Pancreas (tissue), 10 donors: ENCODE measurements at regions not wholly inside any gene's neighbourhood (a gene's known extent, or its start where the extent isn't known, plus 50 kb on each side); places are given as distances from the start of the nearest gene placed in this dataset.

Experiments used
- ATAC-seq, 4 donors: fragments of 200-7000 bp; cut with Tn5 transposase; one replicate each; pipeline versions ENCODE4 v1.8.0 to v1.9.1; 2020; ENCODE audit warnings: mild to moderate bottlenecking in 4 of 4, moderate library complexity in 4 of 4
- DNase-seq, 6 donors: peaks; one replicate each; pipeline ENCODE4 v3.0.0-alpha.2; 2020
- FAIRE-seq: peaks from 2 replicates; lab custom pipeline; 2012; peaks lifted over from hg19 to GRCh38; lab: Jason Lieb, UNC
- H3K27ac ChIP-seq, 4 donors: fragments of 200-600 bp; sonication (generic); 1 replicate in 3 of 4; 2 replicates in 1 of 4; pipeline versions ENCODE4 v1.5.0 to v1.8.0; 2020
- H3K27me3 ChIP-seq, 4 donors: fragments of 200-600 bp; one replicate each; pipeline ENCODE4 v1.8.0; 2021
- H3K36me3 ChIP-seq, 3 donors: fragments of 200-600 bp; sonication (generic) in 1 of 3; one replicate each; pipeline versions ENCODE4 v1.5.0 to v1.8.0; 2020 to 2021
- H3K4me1 ChIP-seq, 3 donors: fragments of 200-600 bp; one replicate each; pipeline ENCODE4 v1.8.0; 2021
- H3K4me3 ChIP-seq, 4 donors: fragments of 200-600 bp; sonication (generic) in 2 of 4; one replicate each; pipeline versions ENCODE4 v1.5.0 to v1.8.0; 2020 to 2021
- H3K9me3 ChIP-seq, 4 donors: fragments of 200-600 bp; one replicate each; pipeline ENCODE4 v1.8.0; 2021
- CTCF ChIP-seq, 4 donors: fragments of 200-600 bp; sonication (generic) in 3 of 4; IDR thresholded peaks; one replicate each; pipeline versions ENCODE4 v1.5.0 to v1.8.0; 2021; ENCODE audit warnings: antibody characterized with exemption in 4 of 4
- WGBS, 2 donors: extraction: QIAGEN DNeasy Blood & Tissue Kit; methylation state at CpG; one replicate each; pipeline ENCODE4 v1.1.7; 2013; 5-methylcytosine and 5-hydroxymethylcytosine counted together
- intact Hi-C, 3 donors: fragments of 100-400 bp; cut with DNase I; formaldehyde crosslinking; loops; one replicate each; pipeline versions ENCODE4 v1.11.1 to v1.14.2; 2022
- donor health status: healthy with polysubstance abuse.
- donor health status: DM: no; HTN: no; CAD: no; lungs with moderate emphysema.
- donor health status: DM: no; HTN: no; CAD: no.
- donor health status: control.
- donor health status: control.
- donor health status: Bipolar disorder and iron deficiency.
- donor health status: DM: yes; HTN: yes; CAD: no.
- donor health status: DM: no; HTN: no; CAD: no.
- donor health status: DM: no; HTN: no; CAD: no.
- donor health status: DM: yes; HTN: yes; CAD: no.

GRCh38 chr11:38143852-38144251 lies 1545.8 kb upstream of the RAG2 start:
- Histone ChIP-seq H3K9me3 (peaks cover 0 to 1% (median 0%) of the 10 kb centered on the region in 4 donors), H3K4me3 (no peak overlapping the region), H3K4me1 (no peaks in the 10 kb centered on the region), H3K27me3 (no peaks in the 10 kb centered on the region), H3K36me3 (no peaks in the 10 kb centered on the region), H3K27ac (no peak overlapping the region)
- WGBS, 2 donors: 81 to 87% methylated on average over 3 of the region's 3 CpGs
- intact Hi-C loops: no loop called here
- FAIRE-seq: no peak
- TF ChIP-seq CTCF (IDR thresholded peaks at IDR 0.05): no peak
- no peak for ATAC-seq
- no peak for DNase-seq

DNA sequence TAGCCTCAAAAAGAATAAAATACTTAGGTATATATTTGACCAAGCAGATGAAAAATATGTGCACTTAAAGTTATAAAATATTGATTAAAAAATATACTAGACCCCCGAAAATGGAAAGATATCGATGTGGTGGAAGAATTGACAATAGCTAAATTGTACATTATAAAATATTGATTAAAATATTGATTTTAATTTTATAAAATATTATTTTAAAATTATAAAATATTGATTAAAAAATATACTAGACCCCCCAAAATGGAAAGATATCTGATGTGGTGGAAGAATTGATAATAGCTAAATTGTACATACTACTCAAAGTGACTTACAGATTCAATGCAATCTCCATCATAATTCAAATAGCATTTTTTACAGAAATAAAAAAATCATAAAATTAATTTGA lies 1540.9 kb upstream of the RAG2 start:
- ATAC-seq (no peak), FAIRE-seq (no peak), DNase-seq (no peak)
- intact Hi-C loops: no loop called here
- no peaks in the 10 kb centered on the region for H3K36me3 ChIP-seq
- TF ChIP-seq CTCF (IDR thresholded peaks at IDR 0.05): no peak
- no peaks in the 10 kb centered on the region for H3K4me1 ChIP-seq
- H3K4me3 ChIP-seq: no peak overlapping the region
- WGBS, 2 donors: 75 to 88% methylated on average over 2 of the region's 2 CpGs
- peaks cover 0 to 4% (median 0%) of the 10 kb centered on the region in 4 donors for H3K9me3 ChIP-seq
- H3K27me3 ChIP-seq: no peaks in the 10 kb centered on the region
- H3K27ac ChIP-seq: no peak overlapping the region

- no peak overlapping the region for H3K4me3 ChIP-seq
- H3K4me1 ChIP-seq: no peaks in the 10 kb centered on the region
- DNase-seq (no peak), FAIRE-seq (no peak), ATAC-seq (no peak)
- WGBS, 2 donors: 87 to 90% methylated on average over 6 of the region's 6 CpGs
- no peak overlapping the region for H3K27ac ChIP-seq
- no peaks in the 10 kb centered on the region for H3K27me3 ChIP-seq
- no peaks in the 10 kb centered on the region for H3K36me3 ChIP-seq
- intact Hi-C loops: no loop called here
- no peak for TF ChIP-seq CTCF (IDR thresholded peaks at IDR 0.05)
- peaks cover 0 to 4% (median 0%) of the 10 kb centered on the region in 4 donors for H3K9me3 ChIP-seq
Observed at GRCh38 chr11:38136887-38137286, 1538.9 kb upstream of the RAG2 start.

- intact Hi-C loops: no loop called here
- Histone ChIP-seq H3K36me3 (no peaks in the 10 kb centered on the region), H3K9me3 (no peaks in the 10 kb centered on the region), H3K4me1 (no peaks in the 10 kb centered on the region), H3K4me3 (no peak overlapping the region), H3K27me3 (no peaks in the 10 kb centered on the region), H3K27ac (no peak overlapping the region)
- DNase-seq: no peak
- 60 to 63% methylated on average over 1 of the region's 1 CpG for WGBS, 2 donors
- no peak for ATAC-seq
- no peak for TF ChIP-seq CTCF (IDR thresholded peaks at IDR 0.05)
- no peak for FAIRE-seq
Observed at GRCh38 chr11:38131535-38131934, 1533.5 kb upstream of the RAG2 start.

- no peak for TF ChIP-seq CTCF (IDR thresholded peaks at IDR 0.05)
- no peaks in the 10 kb centered on the region for H3K27me3 ChIP-seq
- H3K36me3 ChIP-seq: no peaks in the 10 kb centered on the region
- no peak for ATAC-seq
- H3K27ac ChIP-seq: no peak overlapping the region
- 47 to 50% methylated on average over 3 of the region's 3 CpGs for whole genome bisulfite sequencing, 2 donors
- intact Hi-C loops: no loop called here
- FAIRE-seq: no peak
- no peaks in the 10 kb centered on the region for H3K9me3 ChIP-seq
- H3K4me1 ChIP-seq: no peaks in the 10 kb centered on the region
- no peak overlapping the region for H3K4me3 ChIP-seq
- no peak for DNase-seq
Observed at GRCh38 chr11:38130976-38131375, 1532.9 kb upstream of the RAG2 start.
